H9 (cell line): ENCODE measurements at regions not wholly inside any gene's neighbourhood (a gene's known extent, or its start where the extent isn't known, plus 50 kb on each side); places are given as distances from the start of the nearest gene placed in this dataset.

Experiments
- DNase-seq: peaks from one replicate; pipeline ENCODE4 v3.0.0-alpha.2; 2017
- H2AFZ ChIP-seq: one replicate; pipeline ENCODE4 v1.6.1; 2013; ENCODE audit warnings: mild to moderate bottlenecking, low read length, control low read depth, moderate library complexity
- H2AK5ac ChIP-seq: 2 replicates; pipeline ENCODE4 v1.6.1; 2013; ENCODE audit warnings: low read length, control low read depth, mixed read lengths; ENCODE audit not compliant: insufficient read length
- H2BK120ac ChIP-seq: one replicate; pipeline ENCODE4 v1.6.1; 2013; ENCODE audit warnings: low read depth, mild to moderate bottlenecking, low read length, control low read depth, inconsistent platforms; ENCODE audit not compliant: poor library complexity, severe bottlenecking
- H2BK12ac ChIP-seq: 2 replicates; pipeline ENCODE4 v1.6.1; 2013; ENCODE audit warnings: low read length, control low read depth, mixed read lengths, low read depth; ENCODE audit not compliant: insufficient read length
- H2BK15ac ChIP-seq: 2 replicates; pipeline ENCODE4 v1.6.1; 2013; ENCODE audit warnings: low read depth, low read length, control low read depth
- H2BK20ac ChIP-seq: one replicate; pipeline ENCODE4 v1.6.1; 2013; ENCODE audit warnings: low read depth, mild to moderate bottlenecking, low read length, control low read depth, inconsistent platforms; ENCODE audit not compliant: poor library complexity, severe bottlenecking
- H2BK5ac ChIP-seq: 2 replicates; pipeline ENCODE4 v1.6.1; 2013; ENCODE audit warnings: low read length, control low read depth, mixed read lengths; ENCODE audit not compliant: insufficient read length
- H3K14ac ChIP-seq: 2 replicates; pipeline ENCODE4 v1.6.1; 2013; ENCODE audit warnings: low read length, control low read depth; ENCODE audit not compliant: insufficient read depth
- H3K18ac ChIP-seq: 2 replicates; pipeline ENCODE4 v1.6.1; 2013; ENCODE audit warnings: low read depth, mild to moderate bottlenecking, mixed read lengths, low read length, control low read depth; ENCODE audit not compliant: insufficient read length
- H3K23ac ChIP-seq: 2 replicates; pipeline ENCODE4 v1.6.1; 2013; ENCODE audit warnings: low read length, control low read depth, mixed read lengths, low read depth; ENCODE audit not compliant: insufficient read length
- H3K23me2 ChIP-seq: 2 replicates; pipeline ENCODE4 v1.6.1; 2013; ENCODE audit warnings: low read depth, mild to moderate bottlenecking, mixed read lengths, low read length, control low read depth; ENCODE audit not compliant: insufficient read length, poor library complexity, severe bottlenecking
- H3K27ac ChIP-seq: 2 replicates; pipeline ENCODE4 v1.5.1; 2013; ENCODE audit warnings: low read length, control low read depth, mixed read lengths, low read depth; ENCODE audit not compliant: insufficient read length
- H3K27me3 ChIP-seq: 2 replicates; pipeline ENCODE4 v1.6.1; 2013; ENCODE audit warnings: low read length, control low read depth, inconsistent platforms; ENCODE audit not compliant: insufficient read depth
- H3K4ac ChIP-seq: 2 replicates; pipeline ENCODE4 v1.6.1; 2013; ENCODE audit warnings: low read depth, mild to moderate bottlenecking, control low read depth, inconsistent platforms, low read length, moderate library complexity
- H3K4me1 ChIP-seq: 2 replicates; pipeline ENCODE4 v1.6.1; 2013; ENCODE audit warnings: low read length, control low read depth, inconsistent platforms; ENCODE audit not compliant: insufficient read depth
- H3K4me2 ChIP-seq: 2 replicates; pipeline ENCODE4 v1.6.1; 2013; ENCODE audit warnings: low read length, control low read depth, mixed read lengths; ENCODE audit not compliant: insufficient read length, insufficient read depth
- H3K56ac ChIP-seq: 2 replicates; pipeline ENCODE4 v1.6.1; 2013; ENCODE audit warnings: low read depth, mild to moderate bottlenecking, mixed read lengths, low read length, control low read depth; ENCODE audit not compliant: insufficient read length
- H3K79me1 ChIP-seq: 2 replicates; pipeline ENCODE4 v1.6.1; 2013; ENCODE audit warnings: low read depth, mild to moderate bottlenecking, moderate library complexity, low read length, control low read depth, inconsistent platforms; ENCODE audit not compliant: insufficient read depth, poor library complexity, severe bottlenecking
- H3K79me2 ChIP-seq: 2 replicates; pipeline ENCODE4 v1.6.1; 2013; ENCODE audit warnings: low read length, control low read depth, inconsistent platforms; ENCODE audit not compliant: insufficient read depth
- H3K9ac ChIP-seq: 2 replicates; pipeline ENCODE4 v1.6.1; 2013; ENCODE audit warnings: low read length, control low read depth, mixed read lengths; ENCODE audit not compliant: insufficient read length; ENCODE audit errors: extremely low read depth
- H3K9me3 ChIP-seq: one replicate; pipeline ENCODE4 v1.6.1; 2013; ENCODE audit warnings: low read depth, low read length, inconsistent platforms; ENCODE audit not compliant: control insufficient read depth
- H3T11ph ChIP-seq: one replicate; pipeline ENCODE4 v1.6.1; 2013; ENCODE audit warnings: mild to moderate bottlenecking, low read length, control low read depth, inconsistent platforms
- H4K20me1 ChIP-seq: one replicate; pipeline ENCODE4 v1.6.1; 2013; ENCODE audit not compliant: control insufficient read depth, insufficient read length, insufficient read depth
- H4K5ac ChIP-seq: 2 replicates; pipeline ENCODE4 v1.6.1; 2013; ENCODE audit warnings: low read depth, mild to moderate bottlenecking, mixed read lengths, low read length, control low read depth; ENCODE audit not compliant: insufficient read length
- H4K8ac ChIP-seq: replicated peaks from 2 replicates; pipeline ENCODE4 v1.6.1; 2013; ENCODE audit warnings: low read length, control low read depth, mixed read lengths, low read depth; ENCODE audit not compliant: insufficient read length
- H4K91ac ChIP-seq: 2 replicates; pipeline ENCODE4 v1.6.1; 2013; ENCODE audit warnings: low read depth, mild to moderate bottlenecking, moderate library complexity, mixed read lengths, low read length, control low read depth; ENCODE audit not compliant: insufficient read length
- H3K27ac Mint-ChIP-seq, 3 experiments: 2 replicates in 2 of 3; 3 replicates in 1 of 3; pipeline ENCODE4 v1.8.0; 2020 to 2021; ENCODE audit warnings: mixed read lengths in 3 of 3, mild to moderate bottlenecking in 1 of 3, moderate library complexity in 1 of 3
- H3K27me3 Mint-ChIP-seq: 2 replicates; pipeline ENCODE4 v1.8.0; 2021; ENCODE audit warnings: low read depth, mild to moderate bottlenecking, moderate library complexity, mixed read lengths
- H3K36me3 Mint-ChIP-seq, 3 experiments: 2 replicates in 2 of 3; 3 replicates in 1 of 3; pipeline ENCODE4 v1.8.0; 2020 to 2021; ENCODE audit warnings: low read depth in 3 of 3, mixed read lengths in 3 of 3; ENCODE audit not compliant: insufficient read depth in 1 of 3
- H3K4me1 Mint-ChIP-seq, 2 experiments: 2 replicates each; pipeline ENCODE4 v1.8.0; 2020; ENCODE audit warnings: mixed read lengths in 2 of 2
- H3K4me3 Mint-ChIP-seq, 2 experiments: 2 replicates in 1 of 2; 3 replicates in 1 of 2; pipeline ENCODE4 v1.8.0; 2020 to 2021; ENCODE audit warnings: mild to moderate bottlenecking in 2 of 2, mixed read lengths in 2 of 2, moderate library complexity in 1 of 2
- H3K9me3 Mint-ChIP-seq, 2 experiments: 2 replicates in 1 of 2; 3 replicates in 1 of 2; pipeline ENCODE4 v1.8.0; 2020; ENCODE audit warnings: mild to moderate bottlenecking in 2 of 2, mixed read lengths in 2 of 2, moderate library complexity in 1 of 2
- WGBS: extraction: QIAGEN DNeasy Blood & Tissue Kit; methylation state at CpG from one replicate; pipeline ENCODE4 v1.1.7; 2013; ENCODE audit warnings: missing lambda C conversion rate, low lambda C conversion rate, mixed read lengths; ENCODE audit not compliant: insufficient read length; ENCODE audit errors: extremely low coverage; 5-methylcytosine and 5-hydroxymethylcytosine counted together
- TF ChIP-seq, protein P1 (sequence below): fragments of 200-600 bp; sonication (generic); conservative IDR thresholded peaks from 3 replicates; pipeline ENCODE4 v1.8.0; 2021; ENCODE audit warnings: antibody characterized with exemption, mild to moderate bottlenecking

- Histone ChIP-seq H3K4me2 (no peak overlapping the region), H3K27me3 (no peaks in the 10 kb centered on the region), H2BK15ac (no peak overlapping the region), H3T11ph (no peak overlapping the region), H2BK12ac (no peak overlapping the region), H2AK5ac (no peak overlapping the region), H2BK20ac (no peak overlapping the region), H3K79me2 (no peaks in the 10 kb centered on the region), H2BK120ac (no peak overlapping the region), H3K9me3 (no peaks in the 10 kb centered on the region), H4K20me1 (no peaks in the 10 kb centered on the region), H4K91ac (no peak overlapping the region), H2BK5ac (no peak overlapping the region), H2AFZ (no peak overlapping the region), H3K4ac (no peak overlapping the region), H3K14ac (0 out of 2 replicates have a peak overlapping the region, but pooled peaks have one; percentile 72), H3K18ac (no peak overlapping the region), H3K79me1 (no peaks in the 10 kb centered on the region), H3K9ac (no peak overlapping the region), H3K23ac (no peak overlapping the region), H4K5ac (no peak overlapping the region), H3K27ac (no peak overlapping the region), H3K23me2 (no peaks in the 10 kb centered on the region), H3K4me1 (peaks cover 2% of the 10 kb centered on the region; the same call in 1 of the 2 replicates), H3K56ac (no peak overlapping the region), H4K8ac (no peak overlapping the region)
- H3K36me3 Mint-ChIP-seq = no peaks in the 10 kb centered on the region
- WGBS = no CpG with 5 or more reads among the region's 7 CpGs
- H3K4me1 Mint-ChIP-seq = peaks cover 10 to 18% of the 10 kb centered on the region in 2 experiments
- TF ChIP-seq, protein P1, sequence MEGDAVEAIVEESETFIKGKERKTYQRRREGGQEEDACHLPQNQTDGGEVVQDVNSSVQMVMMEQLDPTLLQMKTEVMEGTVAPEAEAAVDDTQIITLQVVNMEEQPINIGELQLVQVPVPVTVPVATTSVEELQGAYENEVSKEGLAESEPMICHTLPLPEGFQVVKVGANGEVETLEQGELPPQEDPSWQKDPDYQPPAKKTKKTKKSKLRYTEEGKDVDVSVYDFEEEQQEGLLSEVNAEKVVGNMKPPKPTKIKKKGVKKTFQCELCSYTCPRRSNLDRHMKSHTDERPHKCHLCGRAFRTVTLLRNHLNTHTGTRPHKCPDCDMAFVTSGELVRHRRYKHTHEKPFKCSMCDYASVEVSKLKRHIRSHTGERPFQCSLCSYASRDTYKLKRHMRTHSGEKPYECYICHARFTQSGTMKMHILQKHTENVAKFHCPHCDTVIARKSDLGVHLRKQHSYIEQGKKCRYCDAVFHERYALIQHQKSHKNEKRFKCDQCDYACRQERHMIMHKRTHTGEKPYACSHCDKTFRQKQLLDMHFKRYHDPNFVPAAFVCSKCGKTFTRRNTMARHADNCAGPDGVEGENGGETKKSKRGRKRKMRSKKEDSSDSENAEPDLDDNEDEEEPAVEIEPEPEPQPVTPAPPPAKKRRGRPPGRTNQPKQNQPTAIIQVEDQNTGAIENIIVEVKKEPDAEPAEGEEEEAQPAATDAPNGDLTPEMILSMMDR = no peak
- no peak overlapping the region for H3K27ac Mint-ChIP-seq
- no peak for DNase-seq
- H3K9me3 Mint-ChIP-seq = no peaks in the 10 kb centered on the region; a peak in 1 of 5 replicates
- H3K4me3 Mint-ChIP-seq = no peak overlapping the region
- peaks cover 21% of the 10 kb centered on the region for H3K27me3 Mint-ChIP-seq
These were observed 496.9 kb upstream of the TNP1 start for GRCh38 chr2:217356781-217357180.
